NCI-H146 treated with DMSO at 0.1 percent for 48 hours (cell line): ENCODE measurements at regions not wholly inside any gene's neighbourhood (a gene's known extent, or its start where the extent isn't known, plus 50 kb on each side); places are given as distances from the start of the nearest gene placed in this dataset.

ENCODE experiments used
- DNase-seq: peaks from one replicate; lab custom pipeline; 2025; ENCODE audit not compliant: unreplicated experiment; lab: John Stamatoyannopoulos, UW

GRCh38 chr4:165666836-165667235, 206.2 kb upstream of the TLL1 start:
- no peak for DNase-seq

- no peak for DNase-seq
Observed at GRCh38 chr4:165667969-165668368, 205.1 kb upstream of the TLL1 start.

GRCh38 chr4:165668694-165669093, 204.3 kb upstream of the TLL1 start:
- DNase-seq, result no peak

GRCh38 chr4:165677081-165677480, 196.0 kb upstream of the TLL1 start:
- DNase-seq, result no peak

DNA sequence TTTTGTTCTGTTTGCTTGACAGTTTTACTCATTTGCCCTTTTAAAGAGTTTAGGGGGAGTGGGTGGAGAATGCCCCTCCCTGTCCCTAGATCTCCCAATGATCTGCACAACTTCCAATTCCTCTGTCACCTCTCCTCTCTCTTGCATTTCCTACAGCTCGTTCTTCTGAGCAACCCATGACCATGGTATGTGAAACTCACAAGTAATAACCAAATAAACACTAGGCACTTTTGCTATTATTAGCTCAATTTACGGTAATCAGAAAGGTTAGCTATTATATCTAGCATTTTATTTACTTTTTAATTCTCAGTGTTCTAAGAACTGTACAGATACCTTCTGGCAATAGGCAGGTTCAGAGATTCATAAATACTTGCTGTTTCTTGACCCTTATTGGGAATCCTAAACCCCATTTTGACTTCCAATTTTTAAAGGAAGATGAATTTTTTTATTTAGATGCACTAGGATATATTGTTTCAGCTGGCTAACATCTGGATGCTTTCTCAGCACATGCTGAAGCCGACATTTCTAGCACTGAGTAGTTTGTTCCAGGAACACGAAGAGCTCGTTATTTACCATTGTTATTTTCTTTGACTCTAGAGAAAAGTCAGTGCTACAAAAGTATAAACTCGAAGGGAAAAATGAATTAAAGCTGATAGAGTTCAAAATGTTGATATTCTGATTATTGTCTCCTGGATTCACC, 194.7 kb upstream of the TLL1 start:
- no peak for DNase-seq

- DNase-seq, result no peak
Observed at GRCh38 chr4:165678936-165679325, 194.1 kb upstream of the TLL1 start.

GRCh38 chr4:165680821-165681220, 192.2 kb upstream of the TLL1 start:
- no peak for DNase-seq

DNA sequence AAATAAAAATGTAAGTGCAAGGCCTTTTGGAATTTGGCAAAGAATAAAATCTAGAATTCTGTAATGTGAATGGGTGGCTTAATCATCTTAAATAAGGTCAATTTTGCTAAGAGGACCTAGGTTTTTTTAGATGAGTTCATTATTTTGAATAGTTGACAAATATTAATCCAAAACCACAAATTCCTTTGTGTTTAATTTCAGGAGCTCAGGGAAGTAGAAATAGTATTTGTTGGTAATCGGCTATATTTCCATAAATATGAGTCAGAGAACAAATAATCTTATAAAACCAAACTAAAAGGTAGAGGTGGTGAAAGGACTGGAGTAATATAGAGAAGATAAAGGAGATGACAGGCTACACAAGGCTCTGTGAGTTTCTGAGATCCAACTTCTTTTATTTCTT, 190.4 kb upstream of the TLL1 start:
- no peak for DNase-seq

- DNase-seq, result no peak
Observed at GRCh38 chr4:165684177-165684805, 188.7 kb upstream of the TLL1 start.

DNA sequence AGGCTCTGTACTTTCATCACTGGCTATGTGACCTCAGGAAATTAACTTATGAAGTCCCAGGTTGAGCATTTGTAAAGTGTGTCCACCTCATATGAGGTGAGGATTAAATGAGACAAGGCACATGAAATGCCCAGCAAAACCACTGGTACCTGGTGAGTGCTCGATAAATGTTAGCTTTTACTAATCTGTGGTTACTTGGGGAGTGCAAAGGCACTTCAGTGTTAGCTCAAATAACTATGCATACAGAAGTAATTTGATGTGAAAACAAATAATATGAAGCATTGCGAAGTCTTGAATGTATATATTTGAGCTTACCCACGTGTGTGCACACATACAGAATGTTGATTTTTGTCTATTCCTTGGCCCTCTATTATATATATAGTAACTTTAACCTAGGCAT, 186.3 kb upstream of the TLL1 start:
- no peak for DNase-seq

GRCh38 chr4:165689159-165689558, 183.9 kb upstream of the TLL1 start:
- no peak for DNase-seq

DNA sequence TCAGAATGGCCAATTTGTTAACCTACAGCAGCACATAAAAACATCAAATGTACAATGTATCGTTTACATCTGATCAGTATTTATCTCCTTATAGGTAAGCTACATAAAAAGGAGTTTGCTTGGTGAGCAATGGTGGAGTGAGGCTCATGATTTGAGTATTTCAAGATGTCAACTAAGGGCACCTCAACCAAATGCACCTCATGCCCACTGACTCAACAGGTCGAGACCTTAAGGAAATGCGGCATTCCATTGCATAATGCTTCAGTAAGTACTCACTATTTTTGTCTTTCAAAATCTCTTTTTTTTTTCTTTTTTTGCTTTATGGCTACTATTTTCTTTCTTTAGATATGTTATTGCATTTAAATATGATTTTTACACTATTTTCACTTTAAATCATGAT, 181.0 kb upstream of the TLL1 start:
- no peak for DNase-seq

DNA sequence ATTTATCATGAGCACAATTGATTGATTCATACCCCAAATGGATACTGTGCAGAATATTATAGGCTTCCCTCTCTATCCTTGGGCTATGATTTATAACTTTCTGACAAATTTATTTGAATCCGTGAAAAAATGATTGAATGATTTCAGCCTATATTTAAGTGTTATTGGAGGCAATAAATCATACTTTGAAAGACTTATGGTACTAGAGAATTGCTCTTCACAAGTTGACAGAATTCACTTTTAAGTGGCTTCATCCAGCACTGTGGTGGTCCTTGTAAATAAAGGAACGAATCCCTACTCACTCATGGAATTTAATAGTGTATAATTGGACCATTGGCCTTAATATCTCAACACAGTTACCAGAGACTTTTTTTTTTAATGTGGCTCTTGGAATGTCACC, 174.8 kb upstream of the TLL1 start:
- DNase-seq, result no peak

DNA sequence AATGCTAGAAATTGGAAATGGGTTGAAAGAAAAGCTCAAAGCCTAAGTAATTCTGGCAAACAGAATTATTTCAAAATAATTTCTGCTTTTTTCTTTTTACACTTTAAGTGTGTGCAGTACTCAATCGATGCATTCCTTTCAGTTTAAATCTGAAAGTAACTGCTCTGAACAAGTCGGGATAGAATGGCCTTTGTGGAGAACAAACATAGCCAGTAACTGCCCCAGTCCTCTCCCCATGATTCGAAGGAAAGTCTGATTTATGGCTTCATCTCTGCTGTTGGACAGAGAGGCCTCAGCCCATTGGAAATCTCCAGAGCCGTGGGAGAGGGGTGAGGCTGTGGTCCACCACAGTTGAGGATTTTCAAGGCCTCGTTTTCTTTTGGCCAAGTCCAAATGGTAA, 174.0 kb upstream of the TLL1 start:
- no peak for DNase-seq

- DNase-seq, result no peak
Observed at GRCh38 chr4:165700855-165701254, 172.2 kb upstream of the TLL1 start.

- no peak for DNase-seq
Observed at GRCh38 chr4:165707128-165707527, 165.9 kb upstream of the TLL1 start.

GRCh38 chr4:165709516-165709915, 163.5 kb upstream of the TLL1 start:
- no peak for DNase-seq

- DNase-seq, result no peak
Observed at GRCh38 chr4:165709973-165710526, 163.0 kb upstream of the TLL1 start.

DNA sequence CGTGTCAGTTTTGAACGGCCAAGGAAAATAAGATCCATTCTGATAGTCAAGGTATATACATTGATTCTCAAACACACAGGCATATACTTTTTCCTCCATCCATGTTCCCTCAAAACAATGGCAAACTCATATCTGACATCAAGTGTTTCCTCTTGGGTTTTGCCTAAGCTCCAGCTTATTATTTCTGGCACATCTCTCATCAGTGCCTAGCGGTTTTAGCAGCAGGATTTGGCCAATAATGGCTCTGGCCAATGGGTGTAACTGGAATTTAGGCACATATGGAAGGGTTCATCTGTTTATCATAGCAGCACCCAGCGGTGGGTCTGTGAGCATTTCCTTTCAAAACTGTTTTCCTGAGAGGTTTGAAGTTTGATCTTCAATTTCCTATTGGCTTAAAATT, 161.6 kb upstream of the TLL1 start:
- DNase-seq, result no peak

DNA sequence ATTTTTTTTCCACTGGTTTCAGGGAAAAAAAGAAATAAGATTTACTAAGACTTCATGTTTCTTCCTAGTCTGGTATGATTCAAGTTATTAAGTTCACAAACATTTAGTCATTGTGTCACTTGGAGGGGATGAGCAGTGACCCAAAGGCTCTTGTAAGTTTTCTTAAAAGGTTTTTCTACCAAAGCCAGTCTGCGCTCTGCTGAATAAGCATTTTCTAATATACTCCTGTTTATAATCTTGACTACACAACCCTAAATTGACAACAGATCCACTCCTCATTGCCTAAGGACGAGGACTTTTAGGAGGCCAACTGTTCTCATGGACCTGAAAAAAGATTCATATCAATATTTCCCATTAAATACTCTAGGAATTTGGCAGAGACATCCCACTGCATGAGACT, 161.1 kb upstream of the TLL1 start:
- DNase-seq, result no peak

DNA sequence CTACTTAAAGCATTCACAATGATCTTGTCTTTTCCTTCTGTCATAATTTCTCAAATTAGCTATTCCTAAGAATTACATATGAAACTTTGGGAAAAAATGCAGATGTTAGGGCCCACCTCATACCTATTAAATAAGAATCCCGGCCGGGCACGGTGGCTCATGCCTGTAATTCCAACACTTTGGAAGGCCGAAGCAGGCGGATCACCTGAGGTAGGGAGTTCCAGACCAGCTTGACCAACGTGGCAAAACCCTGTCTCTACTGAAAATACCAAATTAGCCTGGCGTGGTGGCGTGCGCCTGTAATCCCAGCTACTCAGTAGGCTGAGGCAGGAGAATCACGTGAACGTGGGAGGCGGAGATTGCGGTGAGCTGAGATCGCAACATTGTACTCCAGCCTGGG, 158.4 kb upstream of the TLL1 start:
- no peak for DNase-seq

GRCh38 chr4:165715211-165715610, 157.8 kb upstream of the TLL1 start:
- DNase-seq, result no peak

DNA sequence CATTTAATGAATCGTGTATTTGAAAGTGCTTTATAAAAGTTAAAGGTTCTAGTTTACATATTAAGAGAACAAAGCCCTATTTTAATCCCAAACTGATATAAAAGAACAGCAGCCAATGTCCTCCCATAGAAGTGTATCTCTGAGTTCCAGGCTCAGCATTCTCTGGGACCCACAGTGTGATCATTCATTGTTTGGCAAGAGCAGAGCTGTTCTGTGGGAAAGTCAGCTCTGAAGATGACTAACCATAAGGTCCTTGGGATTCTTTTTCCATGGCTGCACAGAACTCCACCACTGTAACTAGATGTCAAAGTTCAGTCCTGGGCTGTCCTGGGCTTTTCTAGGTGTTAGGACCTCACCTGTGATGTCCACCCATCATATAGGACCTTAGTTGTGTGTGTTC, 157.0 kb upstream of the TLL1 start:
- DNase-seq, result no peak
